ENCODE measurements at regions not wholly inside any gene's neighbourhood (a gene's known extent, or its start where the extent isn't known, plus 50 kb on each side); places are given as distances from the start of the nearest gene placed in this dataset.
"Not testable (repeated sequence)": the region's sequence is repeated elsewhere in the genome, so short reads cannot be mapped to it uniquely, and the experiment has no call there.

DNA sequence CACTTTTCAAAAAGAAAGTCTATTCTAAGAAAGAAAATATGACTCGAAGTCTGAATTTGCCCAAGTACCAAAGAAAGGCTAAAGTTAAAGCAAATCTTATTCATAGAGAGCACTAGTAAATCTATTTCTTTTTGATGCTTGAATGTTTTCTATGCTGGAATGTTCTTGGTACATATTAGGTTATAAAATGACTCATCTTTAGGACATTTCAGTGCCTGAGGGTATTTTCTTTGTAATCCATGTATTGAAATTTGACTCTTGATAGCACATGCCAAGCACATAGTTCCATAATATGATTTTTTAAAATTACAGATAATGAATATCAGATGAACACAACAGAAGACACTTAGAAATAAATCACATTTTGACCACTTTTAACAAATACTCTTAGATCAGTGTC is 232.8 kb downstream of the TRIML1 start:
- TF ChIP-seq, protein P1, sequence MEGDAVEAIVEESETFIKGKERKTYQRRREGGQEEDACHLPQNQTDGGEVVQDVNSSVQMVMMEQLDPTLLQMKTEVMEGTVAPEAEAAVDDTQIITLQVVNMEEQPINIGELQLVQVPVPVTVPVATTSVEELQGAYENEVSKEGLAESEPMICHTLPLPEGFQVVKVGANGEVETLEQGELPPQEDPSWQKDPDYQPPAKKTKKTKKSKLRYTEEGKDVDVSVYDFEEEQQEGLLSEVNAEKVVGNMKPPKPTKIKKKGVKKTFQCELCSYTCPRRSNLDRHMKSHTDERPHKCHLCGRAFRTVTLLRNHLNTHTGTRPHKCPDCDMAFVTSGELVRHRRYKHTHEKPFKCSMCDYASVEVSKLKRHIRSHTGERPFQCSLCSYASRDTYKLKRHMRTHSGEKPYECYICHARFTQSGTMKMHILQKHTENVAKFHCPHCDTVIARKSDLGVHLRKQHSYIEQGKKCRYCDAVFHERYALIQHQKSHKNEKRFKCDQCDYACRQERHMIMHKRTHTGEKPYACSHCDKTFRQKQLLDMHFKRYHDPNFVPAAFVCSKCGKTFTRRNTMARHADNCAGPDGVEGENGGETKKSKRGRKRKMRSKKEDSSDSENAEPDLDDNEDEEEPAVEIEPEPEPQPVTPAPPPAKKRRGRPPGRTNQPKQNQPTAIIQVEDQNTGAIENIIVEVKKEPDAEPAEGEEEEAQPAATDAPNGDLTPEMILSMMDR (IDR thresholded peaks at IDR 0.05; ENCODE audit: extremely low read depth, missing control alignments) = no peak
- DNase-seq (ENCODE audit: low spot score) = no peak

DNA sequence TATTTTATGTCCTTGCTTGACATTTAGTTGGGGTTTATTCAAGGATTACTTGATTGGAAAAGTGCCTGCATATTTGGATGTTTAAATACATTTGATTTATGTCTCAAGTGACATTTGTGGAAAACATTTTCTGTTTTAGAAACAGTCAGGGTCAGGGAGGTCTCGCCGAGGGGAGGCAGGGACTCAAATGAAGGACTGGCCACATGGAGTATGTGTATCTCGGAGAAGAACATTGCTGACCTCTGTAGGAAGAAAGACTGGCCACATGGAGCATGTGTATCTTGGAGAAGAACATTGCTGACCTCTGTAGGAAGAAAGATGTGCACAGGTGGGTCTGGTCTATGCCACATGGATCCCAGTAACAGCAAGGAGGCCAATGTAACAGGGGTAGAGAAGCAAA is 233.6 kb downstream of the TRIML1 start:
- TF ChIP-seq, protein P1 (IDR thresholded peaks at IDR 0.05; ENCODE audit: extremely low read depth, missing control alignments) = no peak
- no peak for DNase-seq (ENCODE audit: low spot score)

DNA sequence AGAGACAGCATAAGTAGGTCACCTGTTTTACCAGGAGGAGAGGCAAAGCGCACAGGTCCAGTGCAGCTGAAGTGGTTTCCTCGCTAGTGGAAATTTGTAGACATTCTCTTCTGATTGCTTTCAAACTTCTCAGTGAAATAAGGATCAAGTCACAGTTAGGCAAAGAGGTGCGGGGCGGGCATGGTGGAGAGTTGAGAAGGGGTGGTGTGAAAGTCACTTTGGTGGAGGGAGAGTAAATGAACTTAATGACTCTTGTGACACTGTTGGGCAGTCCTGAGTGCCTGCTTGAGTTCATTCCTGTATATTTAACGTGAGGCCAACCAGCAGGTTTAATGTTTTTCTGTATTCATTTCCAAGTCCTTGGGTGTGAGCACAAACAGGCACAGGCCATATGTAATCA is 235.6 kb downstream of the TRIML1 start:
- TF ChIP-seq, protein P1 (IDR thresholded peaks at IDR 0.05; ENCODE audit: extremely low read depth, missing control alignments) = no peak
- DNase-seq (ENCODE audit: low spot score) = no peak

GRCh38 chr4:188377816-188378215 is 238.6 kb downstream of the TRIML1 start:
- TF ChIP-seq, protein P1 (IDR thresholded peaks at IDR 0.05; ENCODE audit: extremely low read depth, missing control alignments) = no peak
- no peak for DNase-seq (ENCODE audit: low spot score)

GRCh38 chr4:188383180-188383579 is 243.9 kb downstream of the TRIML1 start:
- TF ChIP-seq, protein P1 (IDR thresholded peaks at IDR 0.05; ENCODE audit: extremely low read depth, missing control alignments) = no peak
- DNase-seq (ENCODE audit: low spot score) = no peak

- DNase-seq (ENCODE audit: low spot score) = no peak
- TF ChIP-seq, protein P1 (IDR thresholded peaks at IDR 0.05; ENCODE audit: extremely low read depth, missing control alignments) = no peak
Measured at GRCh38 chr4:188387179-188387791, 248.0 kb downstream of the TRIML1 start.

DNA sequence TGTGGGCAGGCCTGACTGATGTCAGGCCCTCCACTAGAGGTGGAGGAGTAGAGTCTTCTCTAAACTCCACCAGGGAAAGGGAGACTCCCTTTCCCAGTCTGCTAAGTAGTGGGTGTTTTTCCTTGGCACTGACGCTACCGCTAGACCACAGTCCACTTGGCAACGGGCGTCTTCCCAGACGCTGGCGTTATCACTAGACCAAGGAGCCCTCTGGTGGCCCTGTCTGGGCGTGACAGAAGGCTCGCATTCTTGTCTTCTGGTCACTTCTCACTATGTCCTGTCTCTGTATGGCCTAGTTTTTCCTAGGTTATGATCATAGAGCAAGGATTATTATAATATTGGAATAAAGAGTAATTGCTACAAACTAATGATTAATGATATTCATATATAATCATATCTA is 252.1 kb downstream of the TRIML1 start:
- not testable (repeated sequence) for DNase-seq (ENCODE audit: low spot score)

- no peak for DNase-seq (ENCODE audit: low spot score)
Measured at GRCh38 chr4:188396037-188396436, 256.8 kb downstream of the TRIML1 start.

More at GRCh38 chr4:188396037-188396436, 256.8 kb downstream of the TRIML1 start:
- TF ChIP-seq, protein P1 (IDR thresholded peaks at IDR 0.05; ENCODE audit: extremely low read depth, missing control alignments) = no peak
